ENCODE measurements at regions not wholly inside any gene's neighbourhood (a gene's known extent, or its start where the extent isn't known, plus 50 kb on each side); places are given as distances from the start of the nearest gene placed in this dataset.
"Not testable (repeated sequence)": the region's sequence is repeated elsewhere in the genome, so short reads cannot be mapped to it uniquely, and the experiment has no call there.

GRCh38 chr3:153221748-153222162 is 59.7 kb downstream of the RAP2B start:
- peak; percentile 41 to 49 for DNase-seq (ENCODE audit: low read depth in 2 of 2)

DNA sequence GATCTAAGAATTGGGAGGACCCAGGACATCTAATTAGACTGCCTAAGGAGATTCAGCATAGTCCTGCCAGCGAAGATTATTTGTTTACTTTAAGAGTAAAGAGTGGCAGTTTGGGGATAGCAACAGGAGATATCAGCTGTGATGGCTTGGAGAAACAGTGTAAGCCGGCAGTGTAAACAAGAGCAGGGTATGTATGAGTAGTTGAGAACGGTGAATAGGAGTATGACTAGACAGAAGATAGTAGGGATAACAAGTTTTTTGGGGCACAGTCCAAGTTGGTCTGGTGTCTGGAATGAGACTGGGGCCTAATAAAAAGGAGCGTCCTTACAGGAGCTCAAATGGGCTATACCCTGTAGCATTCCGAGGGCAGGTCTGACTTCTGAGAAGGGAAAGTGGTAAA is 64.9 kb downstream of the RAP2B start:
- DNase-seq (ENCODE audit: low read depth in 2 of 2), result not testable (repeated sequence)

- DNase-seq (ENCODE audit: low read depth in 2 of 2), result not testable (repeated sequence)
Observed at GRCh38 chr3:153230427-153230826, 68.4 kb downstream of the RAP2B start.

GRCh38 chr3:153231245-153231644 is 69.2 kb downstream of the RAP2B start:
- not testable (repeated sequence) for DNase-seq (ENCODE audit: low read depth in 2 of 2)

DNA sequence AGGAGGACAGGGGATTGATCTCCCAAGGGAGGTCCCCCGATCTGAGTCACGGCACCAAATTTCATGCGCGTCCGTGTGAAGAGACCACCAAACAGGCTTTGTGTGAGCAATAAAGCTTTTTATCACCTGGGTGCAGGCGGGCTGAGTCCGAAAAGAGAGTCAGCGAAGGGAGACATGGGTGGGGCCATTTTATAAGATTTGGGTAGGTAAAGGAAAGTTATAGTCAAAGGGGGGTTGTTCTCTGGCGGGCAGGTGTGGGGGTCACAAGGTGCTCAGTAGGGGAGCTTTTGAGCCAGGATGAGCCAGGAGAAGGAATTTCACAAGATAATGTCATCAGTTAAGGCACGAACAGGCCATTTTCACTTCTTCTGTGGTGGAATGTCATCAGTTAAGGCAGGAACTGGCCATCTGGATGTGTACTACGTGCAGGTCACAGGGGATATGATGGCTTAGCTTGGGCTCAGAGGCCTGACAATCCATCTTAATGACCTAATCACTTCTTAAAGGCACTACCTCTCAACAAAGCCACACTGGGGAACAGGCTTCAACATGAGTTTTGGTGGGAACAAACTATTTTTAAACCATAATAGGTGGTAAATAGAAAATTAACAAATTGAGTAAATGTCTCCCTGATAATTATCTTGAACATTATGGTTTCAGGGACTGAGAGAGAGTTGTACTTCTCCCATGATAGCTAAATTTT is 70.2 kb downstream of the RAP2B start:
- DNase-seq (ENCODE audit: low read depth in 2 of 2), result not testable (repeated sequence)

GRCh38 chr3:153232851-153233271 is 70.8 kb downstream of the RAP2B start:
- no peak for DNase-seq (ENCODE audit: low read depth in 2 of 2)

- no peak for DNase-seq (ENCODE audit: low read depth in 2 of 2)
Observed at GRCh38 chr3:153233986-153234385, 72.0 kb downstream of the RAP2B start.

DNA sequence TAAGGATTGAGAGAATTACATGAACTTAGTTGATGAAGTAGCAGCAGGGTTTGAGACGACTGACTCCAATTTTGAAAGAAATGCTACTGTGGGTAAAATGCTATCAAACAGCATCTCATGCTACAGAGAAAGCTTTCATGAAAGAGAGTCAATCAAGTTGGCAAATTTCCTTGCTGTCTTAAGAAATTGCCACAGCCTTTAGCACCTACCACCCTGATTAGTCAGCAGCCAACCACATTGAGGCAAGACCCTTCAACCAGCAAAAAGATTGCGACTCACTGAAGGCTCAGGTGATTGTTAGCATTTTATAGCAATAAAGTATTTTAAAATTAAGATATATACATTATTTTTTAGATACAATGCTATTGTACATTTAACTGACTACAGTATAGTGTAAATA is 80.9 kb downstream of the RAP2B start:
- no peak for DNase-seq (ENCODE audit: low read depth in 2 of 2)

DNA sequence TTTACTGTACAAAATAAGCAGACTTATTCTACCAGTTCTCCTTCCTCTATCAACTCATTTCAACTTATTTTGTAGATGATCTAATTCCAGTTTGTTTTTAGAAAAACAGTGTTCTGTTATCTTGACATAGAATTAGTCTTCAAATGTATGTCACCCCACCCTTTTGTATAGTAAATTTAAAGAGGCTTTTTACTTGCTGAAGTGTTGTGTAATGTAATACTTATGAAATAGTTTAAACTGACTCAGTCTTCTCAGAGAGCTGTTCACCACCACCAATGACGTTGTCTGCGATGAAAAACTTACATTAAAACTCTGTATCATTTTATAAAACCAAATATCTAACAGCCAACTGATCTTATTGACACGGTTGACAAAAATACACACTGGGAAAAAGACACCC is 82.9 kb downstream of the RAP2B start:
- DNase-seq (ENCODE audit: low read depth in 2 of 2), result no peak

GRCh38 chr3:153245661-153246060 is 83.6 kb downstream of the RAP2B start:
- DNase-seq (ENCODE audit: low read depth in 2 of 2), result no peak

DNA sequence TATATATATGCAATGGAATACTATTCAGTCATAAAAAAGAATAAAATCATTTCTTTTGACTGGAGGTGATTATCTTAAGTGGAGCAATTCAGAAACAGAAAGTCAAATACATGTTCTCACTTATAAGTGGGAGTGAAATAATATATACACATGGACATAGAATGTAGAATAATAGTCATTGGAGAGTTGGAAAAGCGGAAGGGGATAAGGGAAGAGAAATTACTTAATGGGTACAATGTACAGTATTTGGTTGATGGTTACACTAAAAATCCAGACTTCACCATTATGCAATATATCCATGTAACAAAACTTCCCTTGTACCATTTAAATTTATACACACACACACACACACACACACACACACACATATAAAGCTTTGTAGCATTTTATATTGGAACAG is 84.3 kb downstream of the RAP2B start:
- DNase-seq (ENCODE audit: low read depth in 2 of 2), result no peak

DNA sequence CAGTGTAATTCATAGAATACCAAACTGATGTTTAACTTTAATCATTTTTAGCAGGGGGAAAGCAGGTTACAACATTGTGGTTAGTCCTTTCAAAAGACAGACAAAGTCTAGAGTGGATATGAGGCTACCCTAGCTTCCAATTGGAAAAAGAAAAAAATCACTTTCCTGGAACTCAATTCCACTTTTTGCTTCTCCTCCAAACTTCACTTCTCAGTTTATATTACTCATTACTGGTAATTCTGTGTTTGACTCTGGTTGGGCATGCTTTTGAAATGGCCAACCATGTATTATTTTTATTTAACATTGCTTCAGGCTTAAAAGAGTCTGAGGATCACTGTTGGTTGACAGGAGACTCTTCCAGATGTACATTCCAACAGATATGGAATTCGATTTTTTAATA is 84.8 kb downstream of the RAP2B start:
- no peak for DNase-seq (ENCODE audit: low read depth in 2 of 2)

- no peak for DNase-seq (ENCODE audit: low read depth in 2 of 2)
Observed at GRCh38 chr3:153247331-153248330, 85.6 kb downstream of the RAP2B start.

DNA sequence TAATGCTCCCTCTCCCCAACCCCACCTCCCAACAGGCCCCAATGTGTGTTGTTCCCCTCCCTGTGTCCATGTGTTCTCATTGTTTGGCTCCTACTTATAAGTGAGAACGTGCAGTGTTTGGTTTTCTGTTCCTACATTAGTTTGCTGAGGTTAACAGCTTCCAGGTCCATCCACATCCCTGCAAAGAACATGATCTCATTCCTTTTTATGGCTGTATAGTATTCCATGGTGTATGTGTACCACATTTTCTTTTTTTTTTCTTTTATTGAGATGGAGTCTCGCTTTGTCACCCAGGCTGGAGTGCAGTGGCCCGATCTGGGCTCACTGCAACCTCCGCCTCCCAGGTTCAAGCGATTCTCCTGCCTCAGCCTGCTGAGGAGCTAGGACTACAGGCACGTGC is 86.8 kb downstream of the RAP2B start:
- not testable (repeated sequence) for DNase-seq (ENCODE audit: low read depth in 2 of 2)

GRCh38 chr3:153249906-153250305 is 87.9 kb downstream of the RAP2B start:
- no peak for DNase-seq (ENCODE audit: low read depth in 2 of 2)

DNA sequence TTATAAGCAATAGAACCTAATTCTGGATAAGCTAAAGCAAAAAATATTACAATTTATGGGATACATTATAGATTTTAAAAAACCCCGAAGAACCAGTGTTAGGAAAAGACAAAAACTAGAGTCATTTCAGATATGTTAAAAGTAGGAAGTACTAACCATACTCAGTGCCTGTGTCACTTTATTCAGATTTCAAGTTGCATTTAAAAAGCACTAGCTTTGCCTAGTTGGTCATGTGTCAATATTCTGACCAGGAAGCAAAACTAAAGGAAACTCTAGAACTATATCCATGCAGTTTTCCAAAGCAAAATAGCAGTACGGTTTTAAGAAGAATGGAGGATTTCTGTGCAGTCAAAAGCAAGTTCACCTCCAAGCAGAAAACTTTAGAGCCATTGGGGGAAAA is 88.4 kb downstream of the RAP2B start:
- DNase-seq (ENCODE audit: low read depth in 2 of 2), result no peak

DNA sequence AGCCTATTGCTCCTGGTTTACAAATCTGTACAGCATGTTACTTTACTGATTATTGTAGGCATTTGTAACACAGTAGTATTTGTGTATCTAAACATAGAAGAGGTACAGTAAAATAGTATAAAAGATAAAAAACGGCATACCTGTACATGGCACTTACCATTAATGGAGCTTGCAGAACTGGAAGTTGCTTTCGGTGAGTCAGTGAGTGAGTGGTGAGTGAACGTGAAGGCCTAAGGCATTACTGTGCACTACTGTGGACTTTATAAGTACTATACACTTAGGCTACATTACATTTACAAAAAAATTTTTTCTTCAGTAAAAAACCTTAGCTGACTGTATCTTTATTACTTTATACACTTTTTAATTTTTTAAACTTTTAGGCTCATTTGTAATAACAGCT is 90.9 kb downstream of the RAP2B start:
- DNase-seq (ENCODE audit: low read depth in 2 of 2), result no peak

GRCh38 chr3:153254361-153254760 is 92.3 kb downstream of the RAP2B start:
- DNase-seq (ENCODE audit: low read depth in 2 of 2), result no peak

GRCh38 chr3:153257673-153258351 is 95.8 kb downstream of the RAP2B start:
- DNase-seq (ENCODE audit: low read depth in 2 of 2), result no peak

GRCh38 chr3:153259956-153260355 is 97.9 kb downstream of the RAP2B start:
- DNase-seq (ENCODE audit: low read depth in 2 of 2), result no peak

GRCh38 chr3:153260681-153261080 is 98.7 kb downstream of the RAP2B start:
- no peak for DNase-seq (ENCODE audit: low read depth in 2 of 2)

GRCh38 chr3:153266619-153267018 is 104.6 kb downstream of the RAP2B start:
- no peak for DNase-seq (ENCODE audit: low read depth in 2 of 2)

Data from stimulated activated CD8-positive, alpha-beta memory T cell treated with anti-CD3 and anti-CD28 coated beads, Interleukin-15, amount 100 ng/mL, for 48 hours (primary cell).